ENCODE measurements at regions not wholly inside any gene's neighbourhood (a gene's known extent, or its start where the extent isn't known, plus 50 kb on each side); places are given as distances from the start of the nearest gene placed in this dataset.

DNA sequence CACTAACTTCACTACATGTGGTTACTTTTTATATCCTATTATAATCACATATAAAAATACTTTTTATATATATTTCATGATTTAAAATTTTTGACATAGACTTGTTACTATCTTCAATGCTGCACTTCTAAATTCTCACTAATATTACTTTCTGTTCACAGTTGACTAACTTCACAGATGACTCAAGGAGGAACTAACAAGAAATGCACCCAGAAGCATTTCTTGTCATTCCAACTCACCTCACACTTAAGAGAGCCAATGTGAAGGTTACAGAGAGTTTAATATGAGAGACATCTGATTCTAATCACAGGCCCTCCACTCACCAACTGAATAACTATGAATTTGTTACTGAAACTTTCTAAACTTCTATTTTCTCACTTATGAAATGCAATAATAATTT is 399.8 kb upstream of the SLC8A1 start:
- Mint-ChIP-seq H3K4me3 (no peak overlapping the region), H3K9me3 (no peaks in the 10 kb centered on the region), H3K4me1 (ENCODE audit: low read depth) (no peaks in the 10 kb centered on the region), H3K27me3 (ENCODE audit: insufficient read depth) (0 out of 2 replicates have a peak, but pooled peaks cover 1% of the 10 kb centered on the region), H3K36me3 (ENCODE audit: low read depth) (no peaks in the 10 kb centered on the region), H3K27ac (no peak overlapping the region)
- TF ChIP-seq, protein P1, sequence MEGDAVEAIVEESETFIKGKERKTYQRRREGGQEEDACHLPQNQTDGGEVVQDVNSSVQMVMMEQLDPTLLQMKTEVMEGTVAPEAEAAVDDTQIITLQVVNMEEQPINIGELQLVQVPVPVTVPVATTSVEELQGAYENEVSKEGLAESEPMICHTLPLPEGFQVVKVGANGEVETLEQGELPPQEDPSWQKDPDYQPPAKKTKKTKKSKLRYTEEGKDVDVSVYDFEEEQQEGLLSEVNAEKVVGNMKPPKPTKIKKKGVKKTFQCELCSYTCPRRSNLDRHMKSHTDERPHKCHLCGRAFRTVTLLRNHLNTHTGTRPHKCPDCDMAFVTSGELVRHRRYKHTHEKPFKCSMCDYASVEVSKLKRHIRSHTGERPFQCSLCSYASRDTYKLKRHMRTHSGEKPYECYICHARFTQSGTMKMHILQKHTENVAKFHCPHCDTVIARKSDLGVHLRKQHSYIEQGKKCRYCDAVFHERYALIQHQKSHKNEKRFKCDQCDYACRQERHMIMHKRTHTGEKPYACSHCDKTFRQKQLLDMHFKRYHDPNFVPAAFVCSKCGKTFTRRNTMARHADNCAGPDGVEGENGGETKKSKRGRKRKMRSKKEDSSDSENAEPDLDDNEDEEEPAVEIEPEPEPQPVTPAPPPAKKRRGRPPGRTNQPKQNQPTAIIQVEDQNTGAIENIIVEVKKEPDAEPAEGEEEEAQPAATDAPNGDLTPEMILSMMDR (IDR thresholded peaks at IDR 0.05) = no peak
- DNase-seq = no peak

DNA sequence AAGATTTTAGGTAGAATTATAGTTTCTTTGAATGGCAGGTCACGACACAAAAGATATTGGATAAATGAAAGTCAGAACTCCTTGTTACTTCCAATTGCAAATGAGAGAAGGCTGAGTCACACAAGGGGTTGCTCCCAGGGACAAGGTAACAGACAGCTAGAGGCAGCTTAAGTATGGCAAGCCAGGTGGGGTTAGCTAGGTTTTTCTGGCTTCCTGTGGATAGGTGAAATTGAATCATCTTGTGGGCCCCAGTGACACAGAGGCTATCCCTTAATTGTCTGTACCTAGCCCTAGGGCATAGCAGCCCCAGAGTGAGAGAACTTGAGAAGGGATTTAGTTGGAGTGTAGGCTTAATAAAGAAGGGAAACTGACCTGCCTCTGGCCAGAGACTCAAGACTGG is 407.7 kb upstream of the SLC8A1 start:
- Mint-ChIP-seq H3K27me3 (ENCODE audit: insufficient read depth) (no peaks in the 10 kb centered on the region; the same call in 1 of the 2 replicates), H3K27ac (no peak overlapping the region), H3K36me3 (ENCODE audit: low read depth) (no peaks in the 10 kb centered on the region), H3K4me3 (no peak overlapping the region), H3K4me1 (ENCODE audit: low read depth) (no peaks in the 10 kb centered on the region), H3K9me3 (no peaks in the 10 kb centered on the region)
- DNase-seq = no peak
- TF ChIP-seq, protein P1 (IDR thresholded peaks at IDR 0.05) = no peak

DNA sequence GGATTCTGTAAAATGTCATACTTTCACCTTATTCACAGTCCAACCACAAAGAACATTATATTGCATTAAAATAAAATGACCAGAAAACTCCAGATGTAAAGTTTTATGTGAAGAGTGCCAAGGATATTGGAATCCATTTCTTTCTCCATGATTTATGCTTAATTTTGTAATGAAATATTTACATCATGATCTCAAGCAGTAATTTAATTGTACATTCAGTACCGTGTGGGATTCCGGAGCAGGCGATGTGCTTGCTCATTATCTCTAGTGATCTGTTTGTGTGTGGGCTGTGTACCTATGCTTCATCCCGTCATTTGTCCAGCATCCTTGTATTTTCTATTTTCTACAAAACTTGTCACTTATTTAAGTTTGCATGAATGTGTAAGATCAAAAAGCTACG is 415.9 kb upstream of the SLC8A1 start:
- no peak for DNase-seq
- Mint-ChIP-seq H3K9me3 (no peaks in the 10 kb centered on the region), H3K4me3 (no peak overlapping the region), H3K27ac (no peak overlapping the region), H3K36me3 (ENCODE audit: low read depth) (no peaks in the 10 kb centered on the region), H3K27me3 (ENCODE audit: insufficient read depth) (peaks cover 6% of the 10 kb centered on the region; the same call in 1 of the 2 replicates), H3K4me1 (ENCODE audit: low read depth) (no peaks in the 10 kb centered on the region)
- TF ChIP-seq, protein P1 (IDR thresholded peaks at IDR 0.05) = no peak

DNA sequence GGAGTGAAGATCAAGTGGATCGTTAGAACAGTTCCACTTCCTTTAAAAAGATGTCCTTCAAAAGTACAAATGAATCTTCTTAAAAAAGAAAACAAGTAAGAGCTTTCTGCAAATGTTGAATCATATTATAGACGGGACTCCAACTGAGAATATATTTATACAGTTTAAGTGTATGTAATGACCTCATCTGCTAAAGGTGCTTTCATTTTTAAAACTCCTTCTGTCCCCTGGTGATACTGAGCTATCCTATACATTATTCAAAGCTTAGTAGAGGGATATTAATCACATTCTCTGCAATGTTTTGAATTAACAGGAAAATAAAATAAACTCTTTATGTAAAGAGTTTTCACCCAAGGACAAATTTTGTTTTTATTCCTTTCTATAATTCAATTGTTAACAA is 420.7 kb upstream of the SLC8A1 start:
- peaks cover 5% of the 10 kb centered on the region; the same call in 1 of the 2 replicates for H3K27me3 Mint-ChIP-seq (ENCODE audit: insufficient read depth)
- no peaks in the 10 kb centered on the region for H3K9me3 Mint-ChIP-seq
- TF ChIP-seq, protein P1 (IDR thresholded peaks at IDR 0.05) = no peak
- H3K36me3 Mint-ChIP-seq (ENCODE audit: low read depth) = no peaks in the 10 kb centered on the region
- no peak for DNase-seq
- H3K4me3 Mint-ChIP-seq = no peak overlapping the region; the same call in 1 of the 2 replicates
- H3K4me1 Mint-ChIP-seq (ENCODE audit: low read depth) = peaks cover under 1% of the 10 kb centered on the region; the same call in 1 of the 2 replicates
- no peak overlapping the region for H3K27ac Mint-ChIP-seq

DNA sequence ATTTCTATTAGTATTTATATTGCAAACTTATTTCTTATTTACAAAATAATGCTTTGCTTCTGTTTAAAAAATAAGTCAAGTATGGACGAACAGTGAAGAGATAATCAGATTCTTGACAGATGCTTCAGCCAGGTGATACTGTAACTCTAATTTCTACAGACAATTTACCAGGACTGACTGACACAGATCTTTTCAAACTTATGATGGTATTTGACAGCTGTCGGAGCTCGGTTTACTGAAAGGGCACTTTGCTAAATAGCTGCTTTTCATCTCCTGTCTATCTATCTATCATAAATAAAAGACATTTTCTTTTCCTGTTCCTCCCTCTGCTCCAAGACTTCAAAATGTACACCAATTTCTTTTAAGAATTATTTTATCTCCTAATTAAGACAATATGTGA is 422.5 kb upstream of the SLC8A1 start:
- Mint-ChIP-seq H3K4me3 (no peak overlapping the region), H3K27me3 (ENCODE audit: insufficient read depth) (peaks cover 5% of the 10 kb centered on the region; the same call in 1 of the 2 replicates), H3K4me1 (ENCODE audit: low read depth) (peaks cover 7% of the 10 kb centered on the region; the same call in 1 of the 2 replicates), H3K36me3 (ENCODE audit: low read depth) (no peaks in the 10 kb centered on the region), H3K9me3 (no peaks in the 10 kb centered on the region), H3K27ac (no peak overlapping the region)
- TF ChIP-seq, protein P1 (IDR thresholded peaks at IDR 0.05) = no peak
- no peak for DNase-seq

Data from HFFc6 (cell line).